ENCODE measurements at regions not wholly inside any gene's neighbourhood (a gene's known extent, or its start where the extent isn't known, plus 50 kb on each side); places are given as distances from the start of the nearest gene placed in this dataset.
"Not testable (repeated sequence)": the region's sequence is repeated elsewhere in the genome, so short reads cannot be mapped to it uniquely, and the experiment has no call there.

GRCh38 chr18:14997357-14997756 lies 249.4 kb downstream of the ANKRD30B start:
- Histone ChIP-seq H3K27ac (no peak overlapping the region), H3K36me3 (no peaks in the 10 kb centered on the region), H3K4me3 (ENCODE audit: low read depth, low read length) (no peak overlapping the region), H3K9me3 (ENCODE audit: severe bottlenecking) (peaks cover 5% of the 10 kb centered on the region), H3K27me3 (ENCODE audit: insufficient read depth, low read depth, severe bottlenecking) (peaks cover 9% of the 10 kb centered on the region)
- DNase-seq, result no peak
- TF ChIP-seq, protein P1, sequence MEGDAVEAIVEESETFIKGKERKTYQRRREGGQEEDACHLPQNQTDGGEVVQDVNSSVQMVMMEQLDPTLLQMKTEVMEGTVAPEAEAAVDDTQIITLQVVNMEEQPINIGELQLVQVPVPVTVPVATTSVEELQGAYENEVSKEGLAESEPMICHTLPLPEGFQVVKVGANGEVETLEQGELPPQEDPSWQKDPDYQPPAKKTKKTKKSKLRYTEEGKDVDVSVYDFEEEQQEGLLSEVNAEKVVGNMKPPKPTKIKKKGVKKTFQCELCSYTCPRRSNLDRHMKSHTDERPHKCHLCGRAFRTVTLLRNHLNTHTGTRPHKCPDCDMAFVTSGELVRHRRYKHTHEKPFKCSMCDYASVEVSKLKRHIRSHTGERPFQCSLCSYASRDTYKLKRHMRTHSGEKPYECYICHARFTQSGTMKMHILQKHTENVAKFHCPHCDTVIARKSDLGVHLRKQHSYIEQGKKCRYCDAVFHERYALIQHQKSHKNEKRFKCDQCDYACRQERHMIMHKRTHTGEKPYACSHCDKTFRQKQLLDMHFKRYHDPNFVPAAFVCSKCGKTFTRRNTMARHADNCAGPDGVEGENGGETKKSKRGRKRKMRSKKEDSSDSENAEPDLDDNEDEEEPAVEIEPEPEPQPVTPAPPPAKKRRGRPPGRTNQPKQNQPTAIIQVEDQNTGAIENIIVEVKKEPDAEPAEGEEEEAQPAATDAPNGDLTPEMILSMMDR (IDR thresholded peaks at IDR 0.05; ENCODE audit: low read depth, low read length), result no peak

DNA sequence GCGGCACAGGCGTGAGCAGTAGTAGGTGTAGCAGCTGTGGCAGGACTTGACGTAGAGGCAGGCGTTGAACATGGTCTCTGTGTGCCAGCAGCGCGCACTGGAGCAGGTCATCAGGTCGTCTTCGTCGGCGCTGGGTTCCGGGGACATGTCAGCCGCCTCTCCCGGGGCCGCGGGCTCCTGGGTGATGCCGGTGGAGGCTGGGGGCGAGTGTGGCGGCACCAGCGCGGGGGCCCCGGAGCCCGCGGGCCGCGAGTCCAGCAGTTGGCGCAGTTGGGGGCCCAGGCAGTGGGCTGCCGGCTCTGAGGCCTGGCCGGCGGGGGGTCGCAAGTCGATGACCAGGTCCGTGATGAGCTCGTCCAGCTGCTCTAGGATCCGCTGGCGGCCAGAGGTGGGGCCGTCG lies 249.9 kb downstream of the ANKRD30B start:
- H3K27ac ChIP-seq; H3K36me3 ChIP-seq; H3K4me3 ChIP-seq (ENCODE audit: low read depth, low read length); H3K27me3 ChIP-seq (ENCODE audit: insufficient read depth, low read depth, severe bottlenecking); H3K9me3 ChIP-seq (ENCODE audit: severe bottlenecking); DNase-seq: not testable (repeated sequence)

- not testable (repeated sequence) for H3K4me3 ChIP-seq (ENCODE audit: low read depth, low read length); H3K27ac ChIP-seq; DNase-seq; H3K9me3 ChIP-seq (ENCODE audit: severe bottlenecking); H3K36me3 ChIP-seq
- H3K27me3 ChIP-seq (ENCODE audit: insufficient read depth, low read depth, severe bottlenecking), result peaks cover 14% of the 10 kb centered on the region
These were observed 250.5 kb downstream of the ANKRD30B start for GRCh38 chr18:14998360-14999042.

- DNase-seq, result no peak
- H3K36me3 ChIP-seq, result no peaks in the 10 kb centered on the region
- TF ChIP-seq, protein P1 (IDR thresholded peaks at IDR 0.05; ENCODE audit: low read depth, low read length), result no peak
- H3K27ac ChIP-seq, result no peak overlapping the region
- H3K27me3 ChIP-seq (ENCODE audit: insufficient read depth, low read depth, severe bottlenecking), result peaks cover 16% of the 10 kb centered on the region
- H3K9me3 ChIP-seq (ENCODE audit: severe bottlenecking), result peaks cover 5% of the 10 kb centered on the region
- no peak overlapping the region for H3K4me3 ChIP-seq (ENCODE audit: low read depth, low read length)
These were observed 251.4 kb downstream of the ANKRD30B start for GRCh38 chr18:14999085-14999975.

GRCh38 chr18:15000119-15001037 lies 252.4 kb downstream of the ANKRD30B start:
- DNase-seq; H3K9me3 ChIP-seq (ENCODE audit: severe bottlenecking); H3K27ac ChIP-seq; H3K36me3 ChIP-seq; H3K4me3 ChIP-seq (ENCODE audit: low read depth, low read length): not testable (repeated sequence)
- H3K27me3 ChIP-seq (ENCODE audit: insufficient read depth, low read depth, severe bottlenecking), result peaks cover 18% of the 10 kb centered on the region

DNA sequence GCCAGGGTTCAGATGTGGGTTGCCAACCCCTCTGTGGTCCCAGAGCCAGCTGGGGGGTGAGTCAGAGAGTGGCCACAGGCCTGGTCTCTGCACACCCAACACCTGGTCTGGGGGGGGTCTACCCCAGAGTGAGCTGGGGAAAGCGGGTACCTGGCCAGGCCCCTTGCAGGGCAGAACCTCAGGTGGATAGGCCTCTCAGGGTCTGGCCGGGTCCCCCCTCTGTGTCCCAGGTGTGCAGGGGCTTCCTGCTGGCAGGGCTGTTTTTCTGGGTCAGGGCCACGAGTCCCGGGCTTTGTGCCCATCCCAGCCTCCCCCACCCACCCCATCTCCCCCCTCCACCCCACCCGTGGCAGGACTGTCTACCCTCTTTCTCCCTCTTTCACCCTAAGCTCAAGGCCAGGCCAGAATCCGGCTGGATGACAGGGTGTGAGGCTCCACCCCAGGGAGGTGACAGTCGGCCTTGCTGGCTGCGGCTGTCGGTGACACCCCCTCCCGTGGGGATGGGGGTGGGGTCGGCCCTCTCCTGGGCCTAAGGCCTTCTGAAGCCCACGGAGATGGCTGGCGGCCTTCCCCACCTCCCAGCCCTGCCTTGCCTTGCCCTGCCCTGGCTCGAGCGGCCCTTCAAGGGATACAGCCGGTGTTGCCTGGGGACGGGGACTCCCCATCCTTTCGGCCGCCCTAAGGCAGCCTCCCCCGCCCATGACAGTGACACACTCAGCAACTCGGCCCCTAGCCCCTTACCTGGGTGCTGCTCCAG lies 253.2 kb downstream of the ANKRD30B start:
- H3K27ac ChIP-seq; H3K9me3 ChIP-seq (ENCODE audit: severe bottlenecking); DNase-seq; H3K4me3 ChIP-seq (ENCODE audit: low read depth, low read length); H3K36me3 ChIP-seq: not testable (repeated sequence)
- H3K27me3 ChIP-seq (ENCODE audit: insufficient read depth, low read depth, severe bottlenecking), result peaks cover 18% of the 10 kb centered on the region

DNA sequence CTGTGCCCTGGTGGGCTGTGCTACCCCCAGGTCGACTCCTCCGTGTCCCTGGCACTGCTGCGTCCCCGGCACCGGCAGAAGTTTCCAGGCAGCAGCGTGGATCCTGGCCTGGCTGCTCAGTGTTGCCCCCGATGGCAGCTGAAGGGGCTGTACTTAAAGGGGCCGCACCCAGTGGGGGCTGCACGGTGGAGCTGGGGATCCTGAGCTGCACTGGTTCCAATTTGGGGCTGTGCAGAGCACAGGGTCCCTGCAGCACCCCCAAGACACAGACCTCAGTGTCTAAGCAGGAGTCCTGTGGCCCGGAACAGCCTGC lies 253.8 kb downstream of the ANKRD30B start:
- H3K36me3 ChIP-seq; H3K27ac ChIP-seq; H3K9me3 ChIP-seq (ENCODE audit: severe bottlenecking); DNase-seq; H3K4me3 ChIP-seq (ENCODE audit: low read depth, low read length): not testable (repeated sequence)
- H3K27me3 ChIP-seq (ENCODE audit: insufficient read depth, low read depth, severe bottlenecking), result peaks cover 18% of the 10 kb centered on the region

DNA sequence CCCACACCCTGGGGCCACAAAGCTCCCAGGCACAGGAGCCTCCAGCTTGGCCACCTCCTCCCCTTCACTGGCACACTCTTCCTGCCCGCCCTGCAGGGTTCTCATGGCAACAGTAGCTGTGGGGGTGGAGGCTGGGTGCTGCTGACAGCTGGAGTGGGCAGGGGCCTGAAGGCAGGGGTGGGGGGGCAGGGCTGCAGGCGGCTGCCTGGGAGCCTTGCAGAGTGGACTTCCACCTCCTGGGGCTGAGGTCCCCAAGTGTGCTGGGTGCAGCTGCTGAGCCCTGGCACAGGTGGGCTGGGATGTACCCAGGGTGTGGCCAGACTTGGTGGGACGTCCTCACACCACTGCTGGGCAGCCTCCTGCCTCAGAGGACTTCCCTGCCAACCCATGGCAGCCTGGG lies 254.8 kb downstream of the ANKRD30B start:
- H3K36me3 ChIP-seq; H3K27ac ChIP-seq; H3K9me3 ChIP-seq (ENCODE audit: severe bottlenecking); DNase-seq; H3K4me3 ChIP-seq (ENCODE audit: low read depth, low read length): not testable (repeated sequence)
- H3K27me3 ChIP-seq (ENCODE audit: insufficient read depth, low read depth, severe bottlenecking), result peaks cover 18% of the 10 kb centered on the region

DNA sequence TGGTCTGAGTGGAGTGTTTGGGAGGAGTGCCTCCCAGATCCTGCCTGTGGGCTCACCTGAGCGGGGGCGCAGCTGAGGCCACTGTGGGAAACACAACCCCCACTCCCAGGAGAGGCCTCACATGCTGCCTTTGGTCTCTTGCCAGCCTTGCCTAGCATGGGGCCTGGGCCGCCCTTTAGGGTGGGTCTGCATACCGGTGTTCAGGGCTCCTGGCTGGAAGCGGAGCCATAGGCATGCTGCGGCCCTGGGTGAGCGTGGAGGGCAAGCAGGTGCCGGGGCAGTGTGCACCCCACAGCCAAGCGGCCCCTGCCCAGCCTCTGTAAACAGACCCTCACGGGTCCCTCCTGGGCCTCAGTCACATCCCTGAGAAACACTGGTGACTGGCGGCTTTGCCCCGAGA lies 255.3 kb downstream of the ANKRD30B start:
- peaks cover 18% of the 10 kb centered on the region for H3K27me3 ChIP-seq (ENCODE audit: insufficient read depth, low read depth, severe bottlenecking)
- not testable (repeated sequence) for H3K4me3 ChIP-seq (ENCODE audit: low read depth, low read length); H3K9me3 ChIP-seq (ENCODE audit: severe bottlenecking); H3K36me3 ChIP-seq; DNase-seq; H3K27ac ChIP-seq

- DNase-seq; H3K4me3 ChIP-seq (ENCODE audit: low read depth, low read length); H3K9me3 ChIP-seq (ENCODE audit: severe bottlenecking): not testable (repeated sequence)
These were observed 255.8 kb downstream of the ANKRD30B start for GRCh38 chr18:15003636-15004269.

More at GRCh38 chr18:15003636-15004269, 255.8 kb downstream of the ANKRD30B start:
- peaks cover 18% of the 10 kb centered on the region for H3K27me3 ChIP-seq (ENCODE audit: insufficient read depth, low read depth, severe bottlenecking)
- not testable (repeated sequence) for H3K36me3 ChIP-seq, H3K27ac ChIP-seq
